ENCODE measurements at regions not wholly inside any gene's neighbourhood (a gene's known extent, or its start where the extent isn't known, plus 50 kb on each side); places are given as distances from the start of the nearest gene placed in this dataset.
"Not testable (repeated sequence)": the region's sequence is repeated elsewhere in the genome, so short reads cannot be mapped to it uniquely, and the experiment has no call there.

DNA sequence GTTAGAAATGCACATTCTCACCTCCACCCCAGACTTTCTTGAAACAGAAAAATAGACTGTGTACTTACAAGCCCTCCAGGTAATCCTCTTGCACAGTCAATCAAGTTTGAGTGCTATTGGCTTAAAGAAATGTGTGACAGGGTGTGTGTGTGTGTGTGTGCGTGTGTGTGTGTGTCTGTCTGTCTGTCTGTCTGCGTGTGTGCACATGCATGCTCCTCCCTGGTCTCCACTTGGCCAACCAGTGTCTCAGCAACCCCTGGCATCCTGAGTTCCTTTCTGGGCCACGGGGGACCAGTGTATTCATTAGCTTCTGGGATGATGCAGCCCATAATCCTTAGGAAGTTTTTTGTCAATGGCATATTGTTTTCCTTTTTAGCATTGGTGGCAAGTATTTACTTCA, 128.8 kb upstream of the IL12A start:
- DNase-seq: no peak

- DNase-seq: no peak
Observed at GRCh38 chr3:159860269-159861116, 128.1 kb upstream of the IL12A start.

DNA sequence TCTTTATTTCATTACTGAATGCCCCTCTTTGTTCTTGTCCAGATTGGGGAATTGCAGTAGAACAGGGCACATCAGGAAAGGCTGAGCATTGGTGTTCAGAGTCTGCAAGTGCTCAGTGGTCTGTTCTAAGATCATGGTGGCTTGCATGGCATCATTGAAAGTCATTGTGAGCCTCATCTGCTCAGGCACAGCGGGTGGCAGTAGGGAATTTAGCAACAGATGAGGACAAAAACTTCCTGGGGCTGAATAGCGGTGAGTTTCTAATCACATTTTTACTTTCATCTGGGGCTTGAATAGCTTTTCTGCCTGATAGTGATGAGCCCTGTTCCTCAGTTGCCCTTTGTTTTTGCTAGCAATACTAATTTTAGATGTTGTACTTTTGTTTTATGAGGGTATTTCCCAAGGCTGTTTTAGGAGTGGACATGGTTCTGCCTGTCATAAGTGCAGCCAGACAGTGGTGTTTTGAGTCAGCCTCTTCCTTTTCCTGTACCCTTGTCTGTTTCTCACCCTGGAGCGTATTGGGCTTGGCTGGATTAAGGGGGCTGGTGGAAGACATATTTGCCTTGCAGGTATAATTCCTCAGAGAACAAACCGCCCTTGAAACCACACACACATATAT, 127.2 kb upstream of the IL12A start:
- DNase-seq: peak; percentile 18

GRCh38 chr3:159865041-159865579, 123.5 kb upstream of the IL12A start:
- no peak for DNase-seq

- DNase-seq: no peak
Observed at GRCh38 chr3:159866201-159866746, 122.4 kb upstream of the IL12A start.

- no peak for DNase-seq
Observed at GRCh38 chr3:159867372-159867771, 121.3 kb upstream of the IL12A start.

DNA sequence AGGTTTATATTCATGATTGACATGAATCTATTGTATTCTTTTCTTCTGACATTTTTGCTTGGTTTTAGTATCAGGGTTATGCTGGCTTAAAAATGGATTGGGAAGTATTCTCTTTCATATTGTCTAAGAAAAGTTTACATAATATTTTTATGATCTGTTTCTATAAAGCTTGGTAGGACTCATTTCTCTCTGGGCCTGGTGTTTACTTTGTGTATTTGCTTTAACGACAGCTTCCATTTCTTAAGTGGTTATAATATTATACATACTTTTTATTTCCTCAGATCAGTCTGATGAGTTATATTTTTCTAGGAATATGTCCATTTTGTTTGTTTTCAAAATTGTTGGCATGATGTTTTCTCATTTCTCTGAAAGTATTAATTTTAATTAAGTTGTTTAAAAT, 117.9 kb upstream of the IL12A start:
- no peak for DNase-seq

- peak; percentile 18 for DNase-seq
Observed at GRCh38 chr3:159872374-159873109, 116.1 kb upstream of the IL12A start.

GRCh38 chr3:159875116-159875515, 113.5 kb upstream of the IL12A start:
- DNase-seq: no peak

- DNase-seq: no peak
Observed at GRCh38 chr3:159877924-159878323, 110.7 kb upstream of the IL12A start.

DNA sequence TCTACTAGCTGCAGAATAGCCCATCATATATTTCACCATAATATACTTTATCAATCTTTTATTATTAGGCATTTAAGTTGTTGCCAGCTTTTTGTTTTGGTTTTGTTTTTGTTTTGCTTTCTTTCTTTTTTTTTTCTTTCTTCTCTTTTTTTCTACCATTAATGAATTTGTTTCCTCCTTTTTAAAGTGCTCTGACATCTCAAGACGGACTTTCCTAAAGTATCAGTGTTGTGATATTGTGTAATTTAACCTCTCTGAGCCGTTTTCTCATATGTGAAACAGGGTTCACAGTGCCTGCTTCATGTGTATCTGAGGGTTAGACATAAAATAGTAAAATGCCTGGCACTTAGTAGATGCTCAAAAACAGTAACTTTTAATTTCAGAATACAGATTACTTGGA, 109.5 kb upstream of the IL12A start:
- no peak for DNase-seq

DNA sequence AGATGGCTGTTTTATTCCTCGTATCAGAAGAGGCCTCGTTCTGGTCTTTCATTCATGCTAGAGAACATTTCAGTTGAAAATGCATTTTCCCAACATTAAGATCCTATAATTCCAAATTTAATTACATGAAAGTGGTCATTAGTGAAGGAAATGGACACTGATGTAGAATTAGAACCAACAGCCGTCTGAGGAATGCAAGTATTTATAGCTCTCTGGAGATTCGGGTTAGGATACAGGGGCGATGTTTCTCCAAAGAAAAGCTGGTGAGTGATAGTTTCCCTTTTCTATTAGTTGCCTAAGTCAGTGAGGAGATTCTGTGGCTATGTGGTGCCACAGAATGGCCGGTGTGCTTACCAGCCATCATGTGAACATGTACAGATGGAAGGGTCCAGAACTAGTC, 109.0 kb upstream of the IL12A start:
- no peak for DNase-seq

GRCh38 chr3:159881208-159881607, 107.4 kb upstream of the IL12A start:
- DNase-seq: no peak

- no peak for DNase-seq
Observed at GRCh38 chr3:159881828-159882309, 106.8 kb upstream of the IL12A start.

GRCh38 chr3:159882367-159882766, 106.3 kb upstream of the IL12A start:
- no peak for DNase-seq

DNA sequence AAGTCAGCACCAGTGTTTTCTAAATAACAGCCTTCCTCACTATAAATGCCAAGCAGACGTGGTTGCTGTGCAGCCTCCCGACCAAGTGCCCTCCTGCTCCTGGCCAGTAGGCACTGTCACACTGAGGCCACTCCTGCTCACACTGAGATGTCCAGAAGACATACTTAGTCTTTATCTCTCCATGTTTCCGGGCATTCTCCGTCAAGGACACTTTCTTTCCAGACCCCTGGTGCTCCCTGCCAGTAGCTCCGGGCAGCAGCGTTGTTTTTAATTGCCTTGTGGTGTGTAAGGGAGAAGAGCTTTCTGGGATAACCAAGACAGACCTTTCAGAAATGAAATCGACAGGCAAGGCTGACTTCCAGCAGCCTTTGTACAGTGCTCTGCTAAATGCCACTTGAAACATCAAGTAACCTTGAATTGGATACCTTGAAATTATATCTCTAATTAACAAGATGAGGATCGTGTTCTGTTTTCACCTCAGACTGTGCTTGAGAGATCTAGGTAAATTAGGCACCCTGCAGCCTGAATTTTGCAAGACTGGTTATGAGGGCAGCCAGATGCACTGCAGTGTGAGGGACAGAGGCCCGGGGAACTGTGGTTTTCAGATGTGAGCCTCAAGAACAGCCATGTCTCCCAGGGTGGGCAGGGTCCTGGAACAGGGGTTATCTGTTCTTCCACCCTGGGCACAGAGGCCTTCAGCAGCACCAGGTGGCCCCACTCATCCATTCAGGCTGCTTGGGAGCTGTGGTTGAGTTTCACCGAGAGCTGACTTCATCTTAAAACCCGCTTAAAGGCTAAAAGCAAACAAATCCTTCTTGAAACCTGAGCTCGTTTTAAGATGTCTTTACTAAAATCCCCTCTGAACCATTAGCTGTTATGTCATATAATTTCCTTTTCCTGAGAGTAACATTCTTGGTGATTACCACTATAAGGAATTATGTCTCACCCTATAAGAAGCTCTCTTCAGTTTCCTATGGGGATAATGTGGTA, 105.5 kb upstream of the IL12A start:
- DNase-seq: no peak

GRCh38 chr3:159884661-159885402, 103.8 kb upstream of the IL12A start:
- DNase-seq: peak; percentile 37

DNA sequence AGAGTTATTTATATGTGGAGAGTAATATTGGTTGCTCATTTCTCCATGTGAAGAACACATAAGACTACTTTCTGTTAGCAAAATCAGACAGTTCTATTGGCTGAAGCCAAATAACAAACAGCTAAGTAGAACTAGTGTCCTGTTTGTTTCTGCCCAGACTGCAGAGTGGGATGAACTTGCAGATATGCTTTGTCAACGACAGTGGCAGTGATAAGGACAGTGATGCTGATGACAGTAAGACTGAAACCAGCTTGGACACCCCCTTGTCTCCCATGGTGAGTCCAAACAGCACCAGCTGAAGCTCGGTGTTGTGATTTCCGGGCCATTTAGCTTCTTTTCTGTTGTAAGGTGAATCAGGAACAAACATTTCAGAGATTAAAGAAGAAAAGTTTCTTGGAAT, 102.6 kb upstream of the IL12A start:
- DNase-seq: no peak

GRCh38 chr3:159886530-159886929, 102.1 kb upstream of the IL12A start:
- DNase-seq: not testable (repeated sequence)

DNA sequence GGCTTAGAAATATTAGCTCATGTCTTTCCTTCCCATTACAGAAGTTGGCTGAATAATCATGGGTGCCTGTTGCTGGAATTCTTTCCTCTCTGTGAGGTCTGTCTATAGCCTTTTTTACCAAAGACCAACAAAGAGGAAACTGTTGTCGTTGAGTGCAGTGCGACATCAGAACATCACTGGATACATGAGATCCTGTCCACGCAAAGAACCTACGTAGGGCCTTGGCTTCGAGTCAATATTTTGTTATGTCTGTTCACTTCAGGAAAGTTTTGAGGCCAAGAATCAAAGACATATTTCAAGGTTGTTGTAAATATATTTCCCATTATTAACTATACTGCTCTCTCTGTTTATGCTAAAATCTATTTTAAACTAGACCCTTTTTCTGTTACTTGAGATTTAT, 101.5 kb upstream of the IL12A start:
- no peak for DNase-seq

DNA sequence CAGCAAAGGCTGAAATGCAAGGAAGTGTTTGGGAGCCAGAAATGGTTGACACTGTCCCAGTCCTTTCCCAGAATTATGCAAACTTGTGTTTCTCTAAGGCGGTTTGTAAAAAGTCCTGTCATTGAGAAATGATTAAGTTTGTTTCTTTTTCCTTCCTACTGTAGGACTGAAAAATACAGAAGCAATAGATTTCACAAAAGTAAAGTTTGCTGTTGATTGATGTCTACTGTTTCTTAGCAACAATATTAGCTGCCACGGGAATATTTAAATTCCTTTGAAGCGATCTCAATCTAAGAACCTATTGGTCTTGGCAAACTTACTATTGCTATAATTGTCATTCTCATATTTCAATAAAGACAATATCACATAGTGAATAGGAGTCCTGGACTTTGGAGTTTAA, 100.7 kb upstream of the IL12A start:
- no peak for DNase-seq
